ENCODE measurements at regions not wholly inside any gene's neighbourhood (a gene's known extent, or its start where the extent isn't known, plus 50 kb on each side); places are given as distances from the start of the nearest gene placed in this dataset.

GRCh38 chr1:219060798-219061197 lies 112.9 kb upstream of the LYPLAL1 start:
- Histone ChIP-seq H3K4me3 (ENCODE audit: low read depth, low read length, poor library complexity, severe bottlenecking) (no peak overlapping the region), H3K79me2 (ENCODE audit: insufficient read depth, low read depth, low read length) (no peaks in the 10 kb centered on the region), H3K4me2 (ENCODE audit: low read length) (no peak overlapping the region), H4K20me1 (ENCODE audit: insufficient read depth, low read length) (no peaks in the 10 kb centered on the region), H3K36me3 (ENCODE audit: insufficient read depth, low read length) (no peaks in the 10 kb centered on the region), H3K9me2 (ENCODE audit: insufficient read depth, low read length) (no peaks in the 10 kb centered on the region), H2AFZ (ENCODE audit: low read length) (no peak overlapping the region), H3K27ac (ENCODE audit: low read depth, low read length, poor library complexity, severe bottlenecking) (no peak overlapping the region), H3K9me3 (ENCODE audit: low read length) (no peaks in the 10 kb centered on the region), H3K4me1 (ENCODE audit: insufficient read depth, low read length, poor library complexity, severe bottlenecking) (no peaks in the 10 kb centered on the region)
- no peak for DNase-seq (ENCODE audit: low spot score)
- BruUV-seq (replicated peaks), result no TSS peak
- TF ChIP-seq EZH2phosphoT487 (IDR thresholded peaks at IDR 0.05; ENCODE audit: borderline replicate concordance, low read depth, low read length) (no peak), CTCF (conservative IDR thresholded peaks at IDR 0.05; ENCODE audit: low read length) (no peak)
- intact Hi-C loops (cut with micrococcal nuclease; ENCODE audit: unreplicated experiment), result no loop called here
- POLR2A ChIA-PET, result interaction anchor here (0.6 to 0.8 kb wide), 2 partner anchors 77 to 670 kb away, joined by 3 read pairs; no protein-coding TSS in a partner anchor
- CTCF ChIA-PET (ENCODE audit: unreplicated experiment), result no interaction called here

- TF ChIP-seq EZH2phosphoT487 (IDR thresholded peaks at IDR 0.05; ENCODE audit: borderline replicate concordance, low read depth, low read length), result no peak
- no peak for TF ChIP-seq CTCF (conservative IDR thresholded peaks at IDR 0.05; ENCODE audit: low read length)
- H3K4me2 ChIP-seq (ENCODE audit: low read length), result no peak overlapping the region
- H3K4me1 ChIP-seq (ENCODE audit: insufficient read depth, low read length, poor library complexity, severe bottlenecking), result no peaks in the 10 kb centered on the region
- intact Hi-C loops (cut with micrococcal nuclease; ENCODE audit: unreplicated experiment), result no loop called here
- BruUV-seq (replicated peaks), result no TSS peak
- no peaks in the 10 kb centered on the region for H3K9me2 ChIP-seq (ENCODE audit: insufficient read depth, low read length)
- H4K20me1 ChIP-seq (ENCODE audit: insufficient read depth, low read length), result no peaks in the 10 kb centered on the region
- H3K4me3 ChIP-seq (ENCODE audit: low read depth, low read length, poor library complexity, severe bottlenecking), result no peak overlapping the region
- ChIA-PET CTCF (ENCODE audit: unreplicated experiment) (no interaction called here), POLR2A (interaction anchor here (0.7 to 1.1 kb wide), 2 partner anchors 205 to 820 kb away, joined by 3 read pairs; no protein-coding TSS in a partner anchor)
- H3K79me2 ChIP-seq (ENCODE audit: insufficient read depth, low read depth, low read length), result no peaks in the 10 kb centered on the region
- DNase-seq (ENCODE audit: low spot score), result no peak
- H3K9me3 ChIP-seq (ENCODE audit: low read length), result no peaks in the 10 kb centered on the region
- H3K27ac ChIP-seq (ENCODE audit: low read depth, low read length, poor library complexity, severe bottlenecking), result no peak overlapping the region
- H3K36me3 ChIP-seq (ENCODE audit: insufficient read depth, low read length), result no peaks in the 10 kb centered on the region
- no peak overlapping the region for H2AFZ ChIP-seq (ENCODE audit: low read length)
Observed at GRCh38 chr1:219062161-219062560, 111.5 kb upstream of the LYPLAL1 start.

GRCh38 chr1:219066098-219066497 lies 107.6 kb upstream of the LYPLAL1 start:
- Histone ChIP-seq H4K20me1 (ENCODE audit: insufficient read depth, low read length) (no peaks in the 10 kb centered on the region), H3K27ac (ENCODE audit: low read depth, low read length, poor library complexity, severe bottlenecking) (no peak overlapping the region), H3K9me3 (ENCODE audit: low read length) (no peaks in the 10 kb centered on the region), H3K79me2 (ENCODE audit: insufficient read depth, low read depth, low read length) (no peaks in the 10 kb centered on the region), H3K9me2 (ENCODE audit: insufficient read depth, low read length) (no peaks in the 10 kb centered on the region), H3K4me2 (ENCODE audit: low read length) (no peak overlapping the region), H3K4me1 (ENCODE audit: insufficient read depth, low read length, poor library complexity, severe bottlenecking) (no peaks in the 10 kb centered on the region), H3K36me3 (ENCODE audit: insufficient read depth, low read length) (no peaks in the 10 kb centered on the region), H3K4me3 (ENCODE audit: low read depth, low read length, poor library complexity, severe bottlenecking) (no peak overlapping the region), H2AFZ (ENCODE audit: low read length) (no peak overlapping the region)
- DNase-seq (ENCODE audit: low spot score), result no peak
- ChIA-PET POLR2A (no interaction called here), CTCF (ENCODE audit: unreplicated experiment) (no interaction called here)
- BruUV-seq (replicated peaks), result no TSS peak
- intact Hi-C loops (cut with micrococcal nuclease; ENCODE audit: unreplicated experiment), result no loop called here
- TF ChIP-seq CTCF (conservative IDR thresholded peaks at IDR 0.05; ENCODE audit: low read length) (no peak), EZH2phosphoT487 (IDR thresholded peaks at IDR 0.05; ENCODE audit: borderline replicate concordance, low read depth, low read length) (no peak)

All from OCI-LY7 (cell line).